PFSK-1 (cell line): ENCODE measurements at regions not wholly inside any gene's neighbourhood (a gene's known extent, or its start where the extent isn't known, plus 50 kb on each side); places are given as distances from the start of the nearest gene placed in this dataset.

Experiments used
- FOXP2 ChIP-seq: optimal IDR thresholded peaks from 2 replicates; pipeline ENCODE3; 2011; ENCODE audit warnings: borderline replicate concordance, control low read depth, inconsistent platforms; ENCODE audit not compliant: insufficient read depth; ENCODE audit errors: extremely low read length, extremely low read depth
- POLR2AphosphoS5 ChIP-seq: IDR thresholded peaks from 2 replicates; pipeline ENCODE4 v1.6.1; 2012; ENCODE audit warnings: low read depth, mild to moderate bottlenecking, control low read depth, low read length, moderate library complexity
- REST ChIP-seq, 2 experiments: IDR thresholded peaks; 2 replicates each; pipeline versions ENCODE4 v1.6.1 to v1.8.0; 2011 to 2012; ENCODE audit warnings: low read depth in 2 of 2, low read length in 2 of 2, control low read depth in 1 of 2, inconsistent platforms in 1 of 2, mild to moderate bottlenecking in 1 of 2, moderate library complexity in 1 of 2; ENCODE audit not compliant: insufficient read depth in 1 of 2
- SIN3A ChIP-seq: IDR thresholded peaks from 2 replicates; pipeline ENCODE4 v1.6.1; 2012; ENCODE audit warnings: mild to moderate bottlenecking, low read length, moderate library complexity, borderline replicate concordance; ENCODE audit not compliant: insufficient read depth
- TAF1 ChIP-seq: IDR thresholded peaks from 2 replicates; pipeline ENCODE4 v1.6.1; 2012; ENCODE audit warnings: low read length, control low read depth, borderline replicate concordance; ENCODE audit not compliant: insufficient read depth

GRCh38 chr10:2682491-2682890 lies 384.9 kb upstream of the PFKP start:
- TF ChIP-seq SIN3A (no peak), REST (IDR thresholded peaks at IDR 0.05; ENCODE audit: insufficient read depth in 1 of 2, low read depth in 2 of 2, low read length in 2 of 2) (no peak), POLR2AphosphoS5 (no peak), TAF1 (no peak), FOXP2 (no peak)
